GM12878 (cell line): ENCODE measurements at regions not wholly inside any gene's neighbourhood (a gene's known extent, or its start where the extent isn't known, plus 50 kb on each side); places are given as distances from the start of the nearest gene placed in this dataset.

Experiments
- DPF2 ChIP-seq: fragments of 450-650 bp; IDR thresholded peaks from 2 replicates; pipeline ENCODE4 v1.6.1; 2017; ENCODE audit warnings: mild to moderate bottlenecking
- EZH2 ChIP-seq: IDR thresholded peaks from 2 replicates; pipeline ENCODE4 v1.6.1; 2012; ENCODE audit warnings: low read depth, mild to moderate bottlenecking, control low read depth, inconsistent platforms, low read length, borderline replicate concordance; ENCODE audit not compliant: control insufficient read depth
- HDGF ChIP-seq: fragments of 450-650 bp; IDR thresholded peaks from 2 replicates; pipeline ENCODE4 v1.6.1; 2016; ENCODE audit warnings: antibody characterized with exemption
- MEF2A ChIP-seq: IDR thresholded peaks from 2 replicates; pipeline ENCODE4 v1.6.1; 2011; ENCODE audit warnings: low read depth, mild to moderate bottlenecking, low read length, moderate library complexity; ENCODE audit not compliant: insufficient read depth
- MTA3 ChIP-seq: IDR thresholded peaks from 2 replicates; pipeline ENCODE4 v1.6.1; 2012; ENCODE audit warnings: low read length, inconsistent platforms, borderline replicate concordance
- POLR2A ChIP-seq: IDR thresholded peaks from 2 replicates; pipeline ENCODE4 v1.6.1; 2011; ENCODE audit warnings: low read depth, mild to moderate bottlenecking, low read length
- POLR2AphosphoS2 ChIP-seq: IDR thresholded peaks from 2 replicates; pipeline ENCODE4 v1.6.1; 2011; ENCODE audit warnings: low read depth, mild to moderate bottlenecking, low read length, improper control_type of control experiment, moderate library complexity
- TF ChIP-seq, protein P1 (sequence below): fragments of 450-650 bp; conservative IDR thresholded peaks from 2 replicates; pipeline ENCODE4 v1.6.1; 2017; ENCODE audit warnings: mild to moderate bottlenecking, moderate library complexity
- TF ChIP-seq, protein P2 (sequence below): fragments of 450-650 bp; IDR thresholded peaks from 2 replicates; pipeline ENCODE4 v1.6.1; 2017; ENCODE audit warnings: mild to moderate bottlenecking
- TF ChIP-seq, protein P3 (sequence below): fragments of 450-650 bp; IDR thresholded peaks from 2 replicates; pipeline ENCODE4 v1.6.1; 2017; ENCODE audit warnings: mild to moderate bottlenecking, moderate library complexity
- TF ChIP-seq, protein P4 (sequence below): fragments of 450-650 bp; formaldehyde crosslinking; IDR thresholded peaks from 2 replicates; pipeline ENCODE4 v1.5.0; 2022; ENCODE audit warnings: mild to moderate bottlenecking, missing genetic modification characterization
- TF ChIP-seq, protein P5 (sequence below): fragments of 450-650 bp; IDR thresholded peaks from 2 replicates; pipeline ENCODE4 v1.6.1; 2017; ENCODE audit warnings: mild to moderate bottlenecking, moderate library complexity

DNA sequence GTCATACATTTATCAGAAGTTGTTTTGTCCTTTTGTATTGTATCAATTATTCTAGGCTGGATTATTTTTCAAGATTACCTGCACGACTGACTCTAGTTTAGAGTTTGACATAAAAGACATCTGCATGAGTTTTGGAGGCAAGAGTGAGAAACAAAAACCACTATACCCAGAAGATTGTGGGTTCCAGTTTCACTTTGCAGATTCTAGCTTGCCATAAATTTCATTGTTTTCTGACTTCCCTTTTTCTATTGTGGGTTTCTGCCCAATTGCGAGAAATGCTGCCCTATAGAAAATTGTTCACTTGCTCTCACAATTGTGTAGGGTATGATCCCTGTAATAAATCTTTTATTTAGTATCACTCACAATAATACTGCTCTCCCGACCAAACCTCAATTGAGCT, 1043.4 kb upstream of the CDH10 start (continued):
- TF ChIP-seq, protein P1, sequence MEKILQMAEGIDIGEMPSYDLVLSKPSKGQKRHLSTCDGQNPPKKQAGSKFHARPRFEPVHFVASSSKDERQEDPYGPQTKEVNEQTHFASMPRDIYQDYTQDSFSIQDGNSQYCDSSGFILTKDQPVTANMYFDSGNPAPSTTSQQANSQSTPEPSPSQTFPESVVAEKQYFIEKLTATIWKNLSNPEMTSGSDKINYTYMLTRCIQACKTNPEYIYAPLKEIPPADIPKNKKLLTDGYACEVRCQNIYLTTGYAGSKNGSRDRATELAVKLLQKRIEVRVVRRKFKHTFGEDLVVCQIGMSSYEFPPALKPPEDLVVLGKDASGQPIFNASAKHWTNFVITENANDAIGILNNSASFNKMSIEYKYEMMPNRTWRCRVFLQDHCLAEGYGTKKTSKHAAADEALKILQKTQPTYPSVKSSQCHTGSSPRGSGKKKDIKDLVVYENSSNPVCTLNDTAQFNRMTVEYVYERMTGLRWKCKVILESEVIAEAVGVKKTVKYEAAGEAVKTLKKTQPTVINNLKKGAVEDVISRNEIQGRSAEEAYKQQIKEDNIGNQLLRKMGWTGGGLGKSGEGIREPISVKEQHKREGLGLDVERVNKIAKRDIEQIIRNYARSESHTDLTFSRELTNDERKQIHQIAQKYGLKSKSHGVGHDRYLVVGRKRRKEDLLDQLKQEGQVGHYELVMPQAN, result no peak
- no peak for TF ChIP-seq MEF2A
- TF ChIP-seq HDGF, result no peak
- TF ChIP-seq, protein P2, sequence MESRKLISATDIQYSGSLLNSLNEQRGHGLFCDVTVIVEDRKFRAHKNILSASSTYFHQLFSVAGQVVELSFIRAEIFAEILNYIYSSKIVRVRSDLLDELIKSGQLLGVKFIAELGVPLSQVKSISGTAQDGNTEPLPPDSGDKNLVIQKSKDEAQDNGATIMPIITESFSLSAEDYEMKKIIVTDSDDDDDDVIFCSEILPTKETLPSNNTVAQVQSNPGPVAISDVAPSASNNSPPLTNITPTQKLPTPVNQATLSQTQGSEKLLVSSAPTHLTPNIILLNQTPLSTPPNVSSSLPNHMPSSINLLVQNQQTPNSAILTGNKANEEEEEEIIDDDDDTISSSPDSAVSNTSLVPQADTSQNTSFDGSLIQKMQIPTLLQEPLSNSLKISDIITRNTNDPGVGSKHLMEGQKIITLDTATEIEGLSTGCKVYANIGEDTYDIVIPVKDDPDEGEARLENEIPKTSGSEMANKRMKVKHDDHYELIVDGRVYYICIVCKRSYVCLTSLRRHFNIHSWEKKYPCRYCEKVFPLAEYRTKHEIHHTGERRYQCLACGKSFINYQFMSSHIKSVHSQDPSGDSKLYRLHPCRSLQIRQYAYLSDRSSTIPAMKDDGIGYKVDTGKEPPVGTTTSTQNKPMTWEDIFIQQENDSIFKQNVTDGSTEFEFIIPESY, result no peak
- peak; percentile 77; the same call in 1 of the 2 replicates for TF ChIP-seq DPF2
- TF ChIP-seq POLR2A, result no peak
- TF ChIP-seq, protein P3, sequence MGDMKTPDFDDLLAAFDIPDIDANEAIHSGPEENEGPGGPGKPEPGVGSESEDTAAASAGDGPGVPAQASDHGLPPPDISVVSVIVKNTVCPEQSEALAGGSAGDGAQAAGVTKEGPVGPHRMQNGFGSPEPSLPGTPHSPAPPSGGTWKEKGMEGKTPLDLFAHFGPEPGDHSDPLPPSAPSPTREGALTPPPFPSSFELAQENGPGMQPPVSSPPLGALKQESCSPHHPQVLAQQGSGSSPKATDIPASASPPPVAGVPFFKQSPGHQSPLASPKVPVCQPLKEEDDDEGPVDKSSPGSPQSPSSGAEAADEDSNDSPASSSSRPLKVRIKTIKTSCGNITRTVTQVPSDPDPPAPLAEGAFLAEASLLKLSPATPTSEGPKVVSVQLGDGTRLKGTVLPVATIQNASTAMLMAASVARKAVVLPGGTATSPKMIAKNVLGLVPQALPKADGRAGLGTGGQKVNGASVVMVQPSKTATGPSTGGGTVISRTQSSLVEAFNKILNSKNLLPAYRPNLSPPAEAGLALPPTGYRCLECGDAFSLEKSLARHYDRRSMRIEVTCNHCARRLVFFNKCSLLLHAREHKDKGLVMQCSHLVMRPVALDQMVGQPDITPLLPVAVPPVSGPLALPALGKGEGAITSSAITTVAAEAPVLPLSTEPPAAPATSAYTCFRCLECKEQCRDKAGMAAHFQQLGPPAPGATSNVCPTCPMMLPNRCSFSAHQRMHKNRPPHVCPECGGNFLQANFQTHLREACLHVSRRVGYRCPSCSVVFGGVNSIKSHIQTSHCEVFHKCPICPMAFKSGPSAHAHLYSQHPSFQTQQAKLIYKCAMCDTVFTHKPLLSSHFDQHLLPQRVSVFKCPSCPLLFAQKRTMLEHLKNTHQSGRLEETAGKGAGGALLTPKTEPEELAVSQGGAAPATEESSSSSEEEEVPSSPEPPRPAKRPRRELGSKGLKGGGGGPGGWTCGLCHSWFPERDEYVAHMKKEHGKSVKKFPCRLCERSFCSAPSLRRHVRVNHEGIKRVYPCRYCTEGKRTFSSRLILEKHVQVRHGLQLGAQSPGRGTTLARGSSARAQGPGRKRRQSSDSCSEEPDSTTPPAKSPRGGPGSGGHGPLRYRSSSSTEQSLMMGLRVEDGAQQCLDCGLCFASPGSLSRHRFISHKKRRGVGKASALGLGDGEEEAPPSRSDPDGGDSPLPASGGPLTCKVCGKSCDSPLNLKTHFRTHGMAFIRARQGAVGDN, result no peak
- no peak for TF ChIP-seq EZH2
- TF ChIP-seq, protein P4, sequence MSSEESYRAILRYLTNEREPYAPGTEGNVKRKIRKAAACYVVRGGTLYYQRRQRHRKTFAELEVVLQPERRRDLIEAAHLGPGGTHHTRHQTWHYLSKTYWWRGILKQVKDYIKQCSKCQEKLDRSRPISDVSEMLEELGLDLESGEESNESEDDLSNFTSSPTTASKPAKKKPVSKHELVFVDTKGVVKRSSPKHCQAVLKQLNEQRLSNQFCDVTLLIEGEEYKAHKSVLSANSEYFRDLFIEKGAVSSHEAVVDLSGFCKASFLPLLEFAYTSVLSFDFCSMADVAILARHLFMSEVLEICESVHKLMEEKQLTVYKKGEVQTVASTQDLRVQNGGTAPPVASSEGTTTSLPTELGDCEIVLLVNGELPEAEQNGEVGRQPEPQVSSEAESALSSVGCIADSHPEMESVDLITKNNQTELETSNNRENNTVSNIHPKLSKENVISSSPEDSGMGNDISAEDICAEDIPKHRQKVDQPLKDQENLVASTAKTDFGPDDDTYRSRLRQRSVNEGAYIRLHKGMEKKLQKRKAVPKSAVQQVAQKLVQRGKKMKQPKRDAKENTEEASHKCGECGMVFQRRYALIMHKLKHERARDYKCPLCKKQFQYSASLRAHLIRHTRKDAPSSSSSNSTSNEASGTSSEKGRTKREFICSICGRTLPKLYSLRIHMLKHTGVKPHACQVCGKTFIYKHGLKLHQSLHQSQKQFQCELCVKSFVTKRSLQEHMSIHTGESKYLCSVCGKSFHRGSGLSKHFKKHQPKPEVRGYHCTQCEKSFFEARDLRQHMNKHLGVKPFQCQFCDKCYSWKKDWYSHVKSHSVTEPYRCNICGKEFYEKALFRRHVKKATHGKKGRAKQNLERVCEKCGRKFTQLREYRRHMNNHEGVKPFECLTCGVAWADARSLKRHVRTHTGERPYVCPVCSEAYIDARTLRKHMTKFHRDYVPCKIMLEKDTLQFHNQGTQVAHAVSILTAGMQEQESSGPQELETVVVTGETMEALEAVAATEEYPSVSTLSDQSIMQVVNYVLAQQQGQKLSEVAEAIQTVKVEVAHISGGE (CRISPR knock-in tag), result no peak
- TF ChIP-seq POLR2AphosphoS2, result no peak
- no peak for TF ChIP-seq MTA3
- TF ChIP-seq, protein P5, sequence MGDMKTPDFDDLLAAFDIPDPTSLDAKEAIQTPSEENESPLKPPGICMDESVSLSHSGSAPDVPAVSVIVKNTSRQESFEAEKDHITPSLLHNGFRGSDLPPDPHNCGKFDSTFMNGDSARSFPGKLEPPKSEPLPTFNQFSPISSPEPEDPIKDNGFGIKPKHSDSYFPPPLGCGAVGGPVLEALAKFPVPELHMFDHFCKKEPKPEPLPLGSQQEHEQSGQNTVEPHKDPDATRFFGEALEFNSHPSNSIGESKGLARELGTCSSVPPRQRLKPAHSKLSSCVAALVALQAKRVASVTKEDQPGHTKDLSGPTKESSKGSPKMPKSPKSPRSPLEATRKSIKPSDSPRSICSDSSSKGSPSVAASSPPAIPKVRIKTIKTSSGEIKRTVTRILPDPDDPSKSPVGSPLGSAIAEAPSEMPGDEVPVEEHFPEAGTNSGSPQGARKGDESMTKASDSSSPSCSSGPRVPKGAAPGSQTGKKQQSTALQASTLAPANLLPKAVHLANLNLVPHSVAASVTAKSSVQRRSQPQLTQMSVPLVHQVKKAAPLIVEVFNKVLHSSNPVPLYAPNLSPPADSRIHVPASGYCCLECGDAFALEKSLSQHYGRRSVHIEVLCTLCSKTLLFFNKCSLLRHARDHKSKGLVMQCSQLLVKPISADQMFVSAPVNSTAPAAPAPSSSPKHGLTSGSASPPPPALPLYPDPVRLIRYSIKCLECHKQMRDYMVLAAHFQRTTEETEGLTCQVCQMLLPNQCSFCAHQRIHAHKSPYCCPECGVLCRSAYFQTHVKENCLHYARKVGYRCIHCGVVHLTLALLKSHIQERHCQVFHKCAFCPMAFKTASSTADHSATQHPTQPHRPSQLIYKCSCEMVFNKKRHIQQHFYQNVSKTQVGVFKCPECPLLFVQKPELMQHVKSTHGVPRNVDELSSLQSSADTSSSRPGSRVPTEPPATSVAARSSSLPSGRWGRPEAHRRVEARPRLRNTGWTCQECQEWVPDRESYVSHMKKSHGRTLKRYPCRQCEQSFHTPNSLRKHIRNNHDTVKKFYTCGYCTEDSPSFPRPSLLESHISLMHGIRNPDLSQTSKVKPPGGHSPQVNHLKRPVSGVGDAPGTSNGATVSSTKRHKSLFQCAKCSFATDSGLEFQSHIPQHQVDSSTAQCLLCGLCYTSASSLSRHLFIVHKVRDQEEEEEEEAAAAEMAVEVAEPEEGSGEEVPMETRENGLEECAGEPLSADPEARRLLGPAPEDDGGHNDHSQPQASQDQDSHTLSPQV, result no peak
